ENCODE measurements at regions not wholly inside any gene's neighbourhood (a gene's known extent, or its start where the extent isn't known, plus 50 kb on each side); places are given as distances from the start of the nearest gene placed in this dataset.
"Not testable (repeated sequence)": the region's sequence is repeated elsewhere in the genome, so short reads cannot be mapped to it uniquely, and the experiment has no call there.

GRCh38 chr12:14216405-14217294 is 148.8 kb upstream of the ATF7IP start:
- TF ChIP-seq, protein P1, sequence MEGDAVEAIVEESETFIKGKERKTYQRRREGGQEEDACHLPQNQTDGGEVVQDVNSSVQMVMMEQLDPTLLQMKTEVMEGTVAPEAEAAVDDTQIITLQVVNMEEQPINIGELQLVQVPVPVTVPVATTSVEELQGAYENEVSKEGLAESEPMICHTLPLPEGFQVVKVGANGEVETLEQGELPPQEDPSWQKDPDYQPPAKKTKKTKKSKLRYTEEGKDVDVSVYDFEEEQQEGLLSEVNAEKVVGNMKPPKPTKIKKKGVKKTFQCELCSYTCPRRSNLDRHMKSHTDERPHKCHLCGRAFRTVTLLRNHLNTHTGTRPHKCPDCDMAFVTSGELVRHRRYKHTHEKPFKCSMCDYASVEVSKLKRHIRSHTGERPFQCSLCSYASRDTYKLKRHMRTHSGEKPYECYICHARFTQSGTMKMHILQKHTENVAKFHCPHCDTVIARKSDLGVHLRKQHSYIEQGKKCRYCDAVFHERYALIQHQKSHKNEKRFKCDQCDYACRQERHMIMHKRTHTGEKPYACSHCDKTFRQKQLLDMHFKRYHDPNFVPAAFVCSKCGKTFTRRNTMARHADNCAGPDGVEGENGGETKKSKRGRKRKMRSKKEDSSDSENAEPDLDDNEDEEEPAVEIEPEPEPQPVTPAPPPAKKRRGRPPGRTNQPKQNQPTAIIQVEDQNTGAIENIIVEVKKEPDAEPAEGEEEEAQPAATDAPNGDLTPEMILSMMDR (conservative IDR thresholded peaks at IDR 0.05; ENCODE audit: low read depth, low read length) = no peak
- peak; percentile 18 for DNase-seq (ENCODE audit: low read depth)
- no peak overlapping the region for H3K4me3 ChIP-seq (ENCODE audit: low read depth, low read length)

- no peak for DNase-seq (ENCODE audit: low read depth)
- H3K4me3 ChIP-seq (ENCODE audit: low read depth, low read length) = no peak overlapping the region
- TF ChIP-seq, protein P1 (conservative IDR thresholded peaks at IDR 0.05; ENCODE audit: low read depth, low read length) = no peak
These were observed 146.3 kb upstream of the ATF7IP start for GRCh38 chr12:14219156-14219555.

GRCh38 chr12:14219670-14220069 is 145.8 kb upstream of the ATF7IP start:
- DNase-seq (ENCODE audit: low read depth); H3K4me3 ChIP-seq (ENCODE audit: low read depth, low read length): not testable (repeated sequence)

DNA sequence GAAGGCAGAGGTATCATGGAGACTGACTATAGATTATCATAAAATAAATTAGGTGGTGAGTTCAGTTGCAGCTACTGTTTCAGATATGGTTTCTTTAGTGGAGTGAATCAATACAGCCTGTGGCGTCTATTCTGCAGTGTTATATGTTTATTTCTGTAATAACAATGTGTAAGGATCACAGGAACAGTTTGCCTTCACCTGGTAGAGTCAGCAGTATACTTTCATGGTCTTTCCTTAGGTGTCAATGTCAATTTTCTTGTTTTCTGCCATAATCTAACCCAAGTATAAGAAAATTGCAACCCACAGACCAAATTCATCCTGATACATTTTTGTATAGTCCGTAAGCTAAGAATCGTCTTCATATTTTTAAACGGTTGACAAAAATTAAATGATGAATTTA is 140.4 kb upstream of the ATF7IP start:
- TF ChIP-seq, protein P1 (conservative IDR thresholded peaks at IDR 0.05; ENCODE audit: low read depth, low read length) = no peak
- no peak overlapping the region for H3K4me3 ChIP-seq (ENCODE audit: low read depth, low read length)
- no peak for DNase-seq (ENCODE audit: low read depth)

DNA sequence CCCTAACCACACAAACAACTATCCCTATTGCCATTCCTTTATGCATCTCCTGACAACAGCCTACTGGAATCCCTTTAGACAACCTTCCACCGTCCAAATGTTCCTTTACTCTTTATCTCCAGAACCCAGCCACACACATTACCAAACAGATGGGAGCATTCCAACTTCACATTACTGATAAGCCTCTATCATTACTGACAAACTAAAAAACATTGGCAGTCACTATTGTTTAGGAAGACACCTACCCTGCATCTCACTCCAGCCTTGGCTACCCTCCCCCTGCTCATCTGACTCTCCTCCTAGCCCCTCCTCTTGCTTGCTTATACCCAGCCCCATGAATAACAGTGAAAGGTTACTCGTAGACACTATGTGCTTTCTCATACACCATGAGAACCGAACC is 130.3 kb upstream of the ATF7IP start:
- DNase-seq (ENCODE audit: low read depth); H3K4me3 ChIP-seq (ENCODE audit: low read depth, low read length): not testable (repeated sequence)

DNA sequence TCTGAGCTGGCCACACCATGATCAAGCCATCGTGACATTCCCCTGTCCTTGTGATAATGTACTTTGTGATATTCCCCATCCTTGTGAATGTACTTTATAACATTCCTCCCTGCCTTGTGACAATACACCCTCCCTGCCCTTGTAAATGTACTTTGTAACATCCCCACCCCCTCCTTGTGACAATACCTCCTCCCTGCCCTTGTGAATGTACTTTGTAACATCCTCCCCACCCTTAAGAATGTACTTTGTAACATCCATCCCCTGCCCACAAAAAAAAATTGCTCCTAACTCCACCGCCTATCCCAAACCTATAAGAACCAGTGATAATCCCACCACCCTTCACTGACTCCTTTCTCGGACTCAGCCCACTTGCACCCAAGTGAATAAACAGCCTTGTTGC is 128.8 kb upstream of the ATF7IP start:
- not testable (repeated sequence) for DNase-seq (ENCODE audit: low read depth)

GRCh38 chr12:14238221-14238792 is 127.2 kb upstream of the ATF7IP start:
- TF ChIP-seq, protein P1 (conservative IDR thresholded peaks at IDR 0.05; ENCODE audit: low read depth, low read length) = peak; percentile 60
- DNase-seq (ENCODE audit: low read depth) = peak; percentile 72
- H3K4me3 ChIP-seq (ENCODE audit: low read depth, low read length) = no peak overlapping the region

More for the DNA sequence above, 128.8 kb upstream of the ATF7IP start:
- H3K4me3 ChIP-seq (ENCODE audit: low read depth, low read length) = not testable (repeated sequence)

DNA sequence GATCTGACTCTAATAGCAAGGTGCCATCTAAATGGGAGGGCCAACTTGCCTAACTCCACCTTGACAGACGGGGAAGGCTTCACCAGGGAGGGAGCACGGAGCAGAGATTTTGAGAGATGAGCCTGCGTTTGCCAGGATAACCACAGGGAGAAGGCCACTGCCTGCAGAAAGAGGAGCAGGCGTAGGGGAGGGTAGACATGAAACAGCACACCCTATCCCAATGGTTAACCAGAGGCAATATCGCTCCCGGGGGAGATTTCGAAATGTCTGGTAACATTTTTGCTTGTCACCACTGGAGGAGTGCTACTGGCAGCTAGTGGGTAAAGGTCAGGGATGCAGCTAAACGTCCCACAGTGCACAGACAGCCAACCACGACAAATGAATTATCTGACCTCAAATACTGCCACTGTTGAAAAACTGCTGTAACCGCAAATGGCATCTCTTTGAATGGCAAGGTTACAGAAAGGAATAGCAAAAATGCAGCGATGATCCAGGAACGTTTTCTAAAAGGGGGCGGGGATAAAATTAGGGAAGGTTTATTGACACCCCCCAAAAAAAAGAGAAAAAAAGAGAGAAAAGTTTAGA is 126.0 kb upstream of the ATF7IP start:
- TF ChIP-seq, protein P1 (conservative IDR thresholded peaks at IDR 0.05; ENCODE audit: low read depth, low read length) = peak; percentile 5
- H3K4me3 ChIP-seq (ENCODE audit: low read depth, low read length) = no peak overlapping the region
- peak; percentile 37 for DNase-seq (ENCODE audit: low read depth)
